Loucy (cell line): ENCODE measurements at regions not wholly inside any gene's neighbourhood (a gene's known extent, or its start where the extent isn't known, plus 50 kb on each side); places are given as distances from the start of the nearest gene placed in this dataset.

Experiments
- H2AFZ ChIP-seq: fragments of 200-600 bp; sonication (generic); 2 replicates; pipeline ENCODE4 v1.6.0; 2016; ENCODE audit warnings: antibody characterized with exemption, mild to moderate bottlenecking, low read length, moderate library complexity
- H3F3A ChIP-seq: fragments of 200-600 bp; 2 replicates; pipeline ENCODE4 v1.6.0; 2016; ENCODE audit warnings: antibody characterized with exemption, low read depth, mild to moderate bottlenecking
- H3K27me3 ChIP-seq: fragments of 200-600 bp; sonication (generic); 2 replicates; pipeline ENCODE4 v1.6.1; 2014; ENCODE audit warnings: low read length, mild to moderate bottlenecking; ENCODE audit not compliant: insufficient read depth, poor library complexity, severe bottlenecking
- H3K36me3 ChIP-seq: fragments of 200-600 bp; sonication (generic); 2 replicates; pipeline ENCODE4 v1.6.1; 2016; ENCODE audit warnings: low read length; ENCODE audit not compliant: insufficient read depth
- H3K4me1 ChIP-seq: fragments of 200-600 bp; sonication (generic); 2 replicates; pipeline ENCODE4 v1.5.1; 2014; ENCODE audit warnings: low read length, mild to moderate bottlenecking; ENCODE audit not compliant: insufficient read depth, poor library complexity, severe bottlenecking
- H3K4me2 ChIP-seq: fragments of 200-600 bp; sonication (generic); 2 replicates; pipeline ENCODE4 v1.6.0; 2014; ENCODE audit warnings: antibody characterized with exemption, low read length, low read depth, mild to moderate bottlenecking; ENCODE audit not compliant: poor library complexity, severe bottlenecking
- H3K4me3 ChIP-seq: fragments of 200-600 bp; sonication (generic); 2 replicates; pipeline ENCODE4 v1.5.1; 2014; ENCODE audit warnings: low read length, mild to moderate bottlenecking, mixed read lengths; ENCODE audit not compliant: poor library complexity, severe bottlenecking
- H3K79me2 ChIP-seq: fragments of 200-600 bp; sonication (generic); 2 replicates; pipeline ENCODE4 v1.6.1; 2014; ENCODE audit warnings: low read length; ENCODE audit not compliant: insufficient read depth
- H3K9ac ChIP-seq: fragments of 200-600 bp; sonication (generic); 2 replicates; pipeline ENCODE4 v1.6.0; 2014; ENCODE audit warnings: mild to moderate bottlenecking, low read depth, low read length, moderate library complexity; ENCODE audit not compliant: poor library complexity, severe bottlenecking
- H3K9me2 ChIP-seq: fragments of 200-600 bp; sonication (generic); replicated peaks from 2 replicates; pipeline ENCODE4 v1.6.1; 2016; ENCODE audit warnings: low read depth, low read length, mixed read lengths
- H3K9me3 ChIP-seq: fragments of 200-600 bp; sonication (generic); 2 replicates; pipeline ENCODE4 v1.6.1; 2014; ENCODE audit warnings: mild to moderate bottlenecking, antibody characterized with exemption, low read length, low read depth; ENCODE audit not compliant: insufficient read depth
- H4K20me1 ChIP-seq: fragments of 200-600 bp; sonication (generic); 2 replicates; pipeline ENCODE4 v1.6.0; 2014; ENCODE audit warnings: antibody characterized with exemption, low read length, mild to moderate bottlenecking; ENCODE audit not compliant: insufficient read depth, poor library complexity, severe bottlenecking
- CTCF ChIP-seq: fragments of 200-600 bp; sonication (generic); conservative IDR thresholded peaks from 2 replicates; pipeline ENCODE4 v1.5.1; 2014; ENCODE audit warnings: mild to moderate bottlenecking, antibody characterized with exemption, low read length
- EZH2phosphoT487 ChIP-seq: fragments of 200-600 bp; IDR thresholded peaks from 2 replicates; pipeline ENCODE4 v1.6.1; 2018; ENCODE audit warnings: antibody characterized with exemption, mild to moderate bottlenecking, moderate library complexity, borderline replicate concordance

- Histone ChIP-seq H3K36me3 (no peaks in the 10 kb centered on the region), H3K9ac (no peak overlapping the region), H3K9me2 (no peaks in the 10 kb centered on the region), H3K9me3 (0 out of 2 replicates have a peak, but pooled peaks cover 2% of the 10 kb centered on the region), H2AFZ (no peak overlapping the region), H3K4me3 (no peak overlapping the region), H3K79me2 (no peaks in the 10 kb centered on the region), H4K20me1 (no peaks in the 10 kb centered on the region), H3K4me1 (no peaks in the 10 kb centered on the region), H3K4me2 (no peak overlapping the region), H3K27me3 (no peaks in the 10 kb centered on the region), H3F3A (no peaks in the 10 kb centered on the region)
- TF ChIP-seq CTCF (0 out of 2 replicates have a peak, but pooled peaks have one; percentile 10), EZH2phosphoT487 (no peak)
Measured at GRCh38 chr9:16290169-16290568, 580.3 kb downstream of the BNC2 start.

GRCh38 chr9:16291921-16292320, 578.5 kb downstream of the BNC2 start:
- no peaks in the 10 kb centered on the region for H3F3A ChIP-seq
- no peaks in the 10 kb centered on the region for H3K9me2 ChIP-seq
- H3K4me3 ChIP-seq, result no peak overlapping the region
- H3K9me3 ChIP-seq, result no peaks in the 10 kb centered on the region
- H3K36me3 ChIP-seq, result no peaks in the 10 kb centered on the region
- H2AFZ ChIP-seq, result no peak overlapping the region
- no peaks in the 10 kb centered on the region for H4K20me1 ChIP-seq
- no peak for TF ChIP-seq CTCF
- no peak for TF ChIP-seq EZH2phosphoT487
- no peak overlapping the region for H3K9ac ChIP-seq
- no peaks in the 10 kb centered on the region for H3K79me2 ChIP-seq
- no peak overlapping the region for H3K4me2 ChIP-seq
- no peaks in the 10 kb centered on the region for H3K4me1 ChIP-seq
- no peaks in the 10 kb centered on the region for H3K27me3 ChIP-seq

GRCh38 chr9:16293610-16294009, 576.9 kb downstream of the BNC2 start:
- Histone ChIP-seq H3F3A (no peaks in the 10 kb centered on the region), H3K9me2 (no peaks in the 10 kb centered on the region), H3K27me3 (no peaks in the 10 kb centered on the region), H3K4me2 (no peak overlapping the region), H3K79me2 (no peaks in the 10 kb centered on the region), H3K9me3 (no peaks in the 10 kb centered on the region), H2AFZ (no peak overlapping the region; the same call in 1 of the 2 replicates), H3K36me3 (no peaks in the 10 kb centered on the region), H4K20me1 (no peaks in the 10 kb centered on the region), H3K4me3 (no peak overlapping the region), H3K9ac (no peak overlapping the region), H3K4me1 (no peaks in the 10 kb centered on the region)
- TF ChIP-seq EZH2phosphoT487, result no peak
- TF ChIP-seq CTCF, result no peak
